Peyer's patch (tissue), 4 donors: ENCODE measurements at regions not wholly inside any gene's neighbourhood (a gene's known extent, or its start where the extent isn't known, plus 50 kb on each side); places are given as distances from the start of the nearest gene placed in this dataset.

Experiments used
- CTCF ChIP-seq, 6 experiments: fragments of 450-650 bp in 4 of 6; fragments of 200-600 bp in 2 of 6; sonication (generic) in 1 of 6; IDR thresholded peaks; one replicate each; pipeline ENCODE4 v1.5.1; 2017 to 2019; ENCODE audit warnings: antibody characterized with exemption in 6 of 6, mild to moderate bottlenecking in 3 of 6, moderate library complexity in 1 of 6
- POLR2A ChIP-seq, 2 donors: fragments of 450-650 bp; IDR thresholded peaks; one replicate each; pipeline ENCODE4 v1.5.1; 2017; ENCODE audit warnings: antibody characterized with exemption in 2 of 2, mild to moderate bottlenecking in 2 of 2, moderate library complexity in 2 of 2

- TF ChIP-seq POLR2A (IDR thresholded peaks at IDR 0.05) (no peak), CTCF (IDR thresholded peaks at IDR 0.05) (no peak)
These were observed 164.0 kb downstream of the RGS9 start for GRCh38 chr17:65301184-65301583.
